Activated CD8-positive, alpha-beta memory T cell treated with anti-CD3 and anti-CD28 coated beads for 1 hour (primary cell): ENCODE measurements at regions not wholly inside any gene's neighbourhood (a gene's known extent, or its start where the extent isn't known, plus 50 kb on each side); places are given as distances from the start of the nearest gene placed in this dataset.

Source experiments
- DNase-seq, 2 donors: peaks; one replicate each; pipeline ENCODE4 v3.0.0-alpha.2; 2020; ENCODE audit warnings: low read depth in 1 of 2; ENCODE audit errors: extremely low read depth in 1 of 2

DNA sequence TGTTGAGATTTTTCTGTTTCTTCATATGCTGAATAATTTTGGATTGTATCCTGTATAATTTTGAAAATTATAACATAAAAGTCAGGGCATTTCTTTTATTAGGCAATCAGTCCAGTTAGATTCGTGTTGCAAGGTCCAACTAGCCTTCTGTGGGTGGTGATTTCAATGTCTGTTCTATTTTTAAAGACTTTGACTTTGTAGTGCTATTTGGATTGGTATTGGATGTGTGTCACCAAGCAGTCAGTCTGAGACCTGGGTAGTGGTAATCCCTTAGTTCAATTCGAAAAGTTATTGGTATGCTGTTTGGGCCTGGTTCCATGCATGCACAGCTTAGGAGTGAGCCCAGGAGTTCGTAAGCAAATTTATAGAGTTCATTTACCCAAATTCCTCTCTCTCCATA lies 82.2 kb downstream of the EPDR1 start:
- DNase-seq: no peak

DNA sequence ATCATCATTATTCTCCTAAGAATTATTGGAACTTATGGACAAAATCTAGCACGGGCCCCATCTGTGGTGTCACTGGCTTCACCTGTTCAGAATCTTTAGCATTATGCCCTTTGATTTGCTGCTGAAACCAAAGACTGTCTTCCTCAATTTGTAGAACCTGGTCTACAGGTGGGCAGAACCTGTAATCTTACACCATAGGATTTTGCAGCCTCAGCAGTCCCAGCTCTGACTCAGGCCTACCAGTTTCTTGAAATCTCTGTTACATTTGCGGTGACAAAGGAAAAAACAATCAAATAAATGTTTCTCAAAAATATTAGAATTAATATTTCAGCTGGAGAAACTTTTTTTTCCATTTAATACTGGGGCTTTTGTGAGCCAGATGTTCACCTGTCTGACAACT lies 86.1 kb downstream of the EPDR1 start:
- DNase-seq: no peak

DNA sequence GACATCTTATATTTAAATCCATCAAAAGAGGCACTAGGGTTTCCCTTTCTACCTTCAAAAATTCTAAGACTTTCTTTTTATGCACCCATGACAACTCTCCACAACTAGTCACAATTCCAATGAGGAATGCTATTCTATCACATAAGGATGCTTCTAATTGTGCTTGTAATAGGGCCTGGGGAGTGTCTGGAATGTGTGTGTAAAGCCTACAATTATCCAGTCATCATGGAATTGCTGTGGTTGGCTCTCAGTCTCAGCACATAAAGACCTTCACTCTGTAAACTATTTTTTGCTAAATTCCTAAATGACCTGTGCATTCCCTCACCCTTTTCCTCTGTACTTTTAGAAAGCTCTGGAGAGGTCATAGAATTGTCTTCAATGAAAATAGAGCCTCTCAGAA lies 86.7 kb downstream of the EPDR1 start:
- no peak for DNase-seq

DNA sequence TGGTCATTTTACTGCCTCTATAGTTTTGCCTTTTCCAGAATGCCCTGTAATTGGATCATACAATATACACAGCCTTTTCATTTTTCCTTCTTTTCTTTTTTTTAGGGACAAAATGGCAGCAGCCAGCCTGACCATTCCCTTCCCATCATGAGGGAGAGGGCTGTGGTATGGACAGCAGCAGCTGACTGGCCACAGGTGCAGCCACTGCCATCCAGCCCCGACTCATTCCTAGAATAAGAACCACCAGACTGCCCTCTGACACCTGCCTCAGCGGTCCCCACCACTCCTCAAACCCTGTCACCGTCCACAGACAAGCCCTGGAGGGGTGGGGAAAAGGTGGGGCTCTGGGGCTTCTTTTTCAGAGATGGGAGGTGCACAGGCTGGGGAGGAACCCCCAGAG lies 92.8 kb downstream of the EPDR1 start:
- DNase-seq: no peak

DNA sequence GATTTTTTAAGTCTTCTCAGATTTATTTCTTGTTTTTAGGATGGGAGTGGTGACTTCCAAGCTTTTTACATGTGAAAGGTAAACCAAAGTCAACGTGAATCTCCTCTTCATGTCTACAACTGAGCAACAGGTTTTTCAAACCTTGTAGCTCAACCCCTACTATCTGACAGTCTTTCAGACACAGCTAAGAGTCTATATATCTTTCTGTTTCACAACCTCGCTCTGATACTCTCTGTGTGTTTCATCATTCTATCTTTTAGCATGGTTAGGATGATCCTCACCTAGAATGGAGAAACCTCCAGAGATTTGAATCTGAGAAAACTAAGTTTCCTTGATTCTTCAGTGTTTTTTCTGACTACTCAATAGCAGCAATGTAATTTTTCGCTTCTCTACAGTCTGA lies 96.1 kb downstream of the EPDR1 start:
- no peak for DNase-seq

DNA sequence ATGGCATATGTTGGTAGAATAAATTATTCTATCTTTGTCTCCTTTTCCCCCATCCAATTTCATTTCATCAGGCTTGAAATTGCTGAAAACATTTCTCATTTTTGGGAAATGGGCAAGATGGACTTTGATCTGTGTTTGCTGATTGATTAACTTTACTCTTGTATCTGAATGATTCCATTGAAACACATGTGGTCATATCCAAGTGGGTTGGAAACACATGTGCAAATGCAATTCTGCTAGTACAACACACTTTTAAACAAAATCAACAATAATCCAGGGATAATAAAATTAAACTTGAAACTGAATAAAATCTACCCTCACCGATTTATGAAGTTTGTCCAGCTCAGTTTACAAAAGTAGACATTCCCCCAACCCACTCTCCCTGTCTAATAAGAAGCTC lies 96.9 kb downstream of the EPDR1 start:
- no peak for DNase-seq

DNA sequence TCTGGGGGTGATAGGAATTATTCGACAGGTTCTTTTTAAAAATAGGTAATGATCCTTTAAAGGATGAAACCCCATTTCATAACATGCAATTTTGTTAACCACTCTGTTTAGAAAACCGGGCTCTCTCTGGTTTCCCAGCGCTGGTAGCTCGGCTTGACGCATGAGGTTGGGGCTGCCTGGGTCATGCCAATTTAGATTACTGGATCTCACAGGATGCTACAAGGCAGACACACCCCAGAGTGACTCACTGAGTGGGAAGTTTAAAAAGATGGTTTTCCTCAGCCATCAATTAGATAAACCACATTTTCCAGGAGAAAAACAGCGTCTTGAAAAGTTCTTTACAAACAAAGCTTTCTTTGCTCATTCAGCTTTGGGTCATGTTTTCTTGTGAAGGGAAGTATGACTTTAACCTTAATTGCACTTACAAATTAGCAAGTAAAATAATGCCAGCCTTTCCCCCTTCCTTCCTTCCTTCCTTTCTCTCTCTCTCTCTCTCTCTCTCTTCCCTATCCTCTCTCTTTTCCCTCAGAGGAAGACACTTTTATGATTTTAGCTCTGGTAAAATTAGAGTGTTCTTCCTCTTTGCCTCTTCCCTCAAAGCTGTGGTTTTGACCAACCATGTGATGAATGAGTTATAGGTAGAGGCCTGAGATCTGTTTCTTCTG lies 99.8 kb downstream of the EPDR1 start:
- DNase-seq: no peak

DNA sequence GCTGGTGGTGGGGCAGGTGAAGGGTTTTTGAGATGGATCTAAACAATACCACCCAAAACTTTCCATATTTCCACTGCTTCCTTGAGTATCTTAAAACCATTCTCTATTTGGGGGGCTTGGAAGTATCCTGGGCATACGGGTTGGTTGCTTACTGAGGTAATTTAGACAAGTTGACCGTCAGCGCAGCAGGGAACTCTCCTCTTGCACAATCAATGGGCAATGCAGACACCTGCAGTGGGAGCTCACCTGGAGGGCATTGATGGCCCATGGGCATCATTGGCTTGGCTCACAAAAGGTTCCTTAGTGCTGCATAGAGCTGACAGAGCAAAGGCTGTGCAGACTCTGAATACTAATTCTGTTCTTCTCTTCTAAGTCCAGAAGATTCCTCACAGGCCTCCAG lies 101.5 kb downstream of the EPDR1 start:
- DNase-seq: no peak

DNA sequence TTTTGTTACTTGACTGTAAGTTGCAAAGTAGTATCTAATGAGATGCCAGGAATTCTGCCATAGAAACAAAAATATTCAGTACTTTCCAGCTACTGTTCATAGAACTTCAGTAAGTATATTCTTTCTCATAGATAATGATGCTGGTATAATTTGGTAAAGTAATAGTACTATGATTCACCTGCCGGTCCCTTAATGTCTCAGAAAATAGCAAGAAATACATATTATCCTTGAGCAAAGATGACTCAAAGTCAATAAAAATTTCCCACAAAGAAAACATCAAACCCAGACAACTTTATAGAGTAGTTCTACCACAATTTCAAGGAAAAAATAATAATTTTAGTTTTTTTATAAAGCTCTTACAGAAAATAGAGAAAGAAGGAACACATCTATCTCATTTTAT lies 105.4 kb downstream of the EPDR1 start:
- no peak for DNase-seq

DNA sequence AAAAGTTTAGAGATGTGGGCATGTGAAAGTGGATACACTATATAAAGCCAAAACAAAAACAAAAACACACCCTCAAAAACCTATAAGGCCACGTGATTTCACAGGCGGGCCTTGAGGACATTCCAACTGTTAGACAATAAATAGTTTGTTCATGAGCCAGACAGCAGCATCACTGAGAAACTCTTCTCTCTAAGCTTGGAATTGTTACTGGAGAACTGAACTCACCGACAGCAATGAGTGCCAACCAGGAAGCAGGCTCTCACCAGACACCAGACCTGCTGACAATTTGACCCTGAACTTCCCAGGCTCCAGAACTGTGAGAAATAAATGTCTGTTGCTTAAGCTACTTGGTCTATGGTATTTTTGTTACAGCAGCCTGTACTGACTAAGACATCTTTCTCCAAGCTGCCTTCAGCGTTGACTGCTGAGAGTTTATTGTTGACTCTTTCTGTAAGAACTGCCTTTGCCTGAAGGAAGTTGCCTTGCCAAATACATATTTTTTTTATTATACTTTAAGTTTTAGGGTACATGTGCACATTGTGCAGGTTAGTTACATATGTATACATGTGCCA lies 107.5 kb downstream of the EPDR1 start:
- DNase-seq: no peak

DNA sequence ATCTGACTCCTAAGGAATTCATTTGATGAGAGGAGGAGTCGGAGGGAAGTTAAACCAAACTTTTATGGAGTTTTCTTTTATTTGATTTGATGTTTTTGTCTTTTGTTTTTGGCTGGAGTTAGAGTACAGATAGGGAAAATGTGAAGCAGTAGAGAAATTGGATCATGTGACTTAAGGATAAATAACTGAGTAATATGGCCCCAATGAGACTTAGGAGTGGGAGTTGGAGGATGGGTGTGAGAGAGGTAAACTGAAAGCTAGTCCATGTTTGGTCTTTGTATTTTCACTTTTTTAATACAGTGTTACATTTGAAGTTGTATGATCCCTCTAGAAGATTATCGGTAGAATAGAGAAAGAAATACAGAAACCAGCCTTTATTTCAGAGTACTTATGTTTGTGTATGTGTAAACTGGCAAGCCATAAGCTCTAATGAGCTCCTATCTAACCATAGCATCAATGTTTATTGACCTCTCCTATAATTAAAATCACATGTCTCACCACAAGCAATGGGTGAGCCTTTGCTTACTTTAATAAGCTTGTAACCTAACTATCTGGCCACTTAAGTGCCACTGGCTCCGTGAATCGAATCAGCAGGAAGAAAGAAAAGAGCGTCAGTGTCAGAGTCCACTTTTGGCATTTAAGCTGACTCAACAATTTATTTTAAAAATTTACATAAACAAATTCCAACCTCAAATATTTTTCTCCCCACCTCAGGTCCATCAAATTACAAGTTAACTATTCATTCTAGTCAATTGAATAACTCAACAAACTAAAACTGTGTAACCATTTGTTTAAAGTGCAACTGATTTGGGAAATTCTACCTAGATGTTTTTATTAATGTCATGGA lies 113.8 kb downstream of the EPDR1 start:
- no peak for DNase-seq

DNA sequence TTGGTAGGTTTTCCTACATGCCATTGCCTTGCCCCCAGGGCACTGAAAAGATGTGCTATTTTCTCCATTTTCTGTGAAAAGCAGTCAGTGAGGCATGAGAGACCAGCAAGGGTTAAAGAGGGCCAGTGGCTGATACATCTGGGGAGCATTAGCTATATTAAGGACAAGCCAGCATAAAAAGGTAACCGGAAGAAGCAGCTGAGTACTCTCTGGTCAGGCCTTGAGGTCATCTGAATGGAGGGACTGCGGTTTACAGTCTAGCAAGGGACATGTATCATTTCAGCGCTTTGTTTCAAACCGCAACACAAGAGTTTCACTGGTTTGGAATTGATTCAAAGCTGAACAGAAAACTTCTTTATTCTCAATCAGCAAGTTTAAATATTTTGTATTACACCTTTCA lies 120.4 kb downstream of the EPDR1 start:
- DNase-seq: no peak

DNA sequence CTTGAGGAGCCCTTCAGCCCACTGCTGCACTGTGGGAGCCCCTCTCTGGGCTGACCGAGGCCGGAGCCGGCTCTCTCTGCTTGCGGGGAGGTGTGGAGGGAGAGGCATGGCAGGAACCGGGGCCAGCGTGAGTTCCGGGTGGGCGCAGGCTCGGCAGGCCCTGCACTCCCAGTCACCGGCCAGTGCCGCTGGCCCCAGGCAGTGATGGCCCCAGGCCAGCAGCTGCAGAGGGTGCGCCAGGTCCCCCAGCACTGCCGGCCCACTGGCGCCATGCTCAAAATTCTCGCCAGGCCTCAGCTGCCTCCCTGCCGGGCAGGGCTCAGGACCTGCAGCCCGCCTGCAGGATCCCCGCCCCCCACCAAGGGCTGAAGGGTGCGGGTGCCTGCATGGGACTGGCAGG lies 128.4 kb upstream of the STARD3NL start:
- DNase-seq: no peak

DNA sequence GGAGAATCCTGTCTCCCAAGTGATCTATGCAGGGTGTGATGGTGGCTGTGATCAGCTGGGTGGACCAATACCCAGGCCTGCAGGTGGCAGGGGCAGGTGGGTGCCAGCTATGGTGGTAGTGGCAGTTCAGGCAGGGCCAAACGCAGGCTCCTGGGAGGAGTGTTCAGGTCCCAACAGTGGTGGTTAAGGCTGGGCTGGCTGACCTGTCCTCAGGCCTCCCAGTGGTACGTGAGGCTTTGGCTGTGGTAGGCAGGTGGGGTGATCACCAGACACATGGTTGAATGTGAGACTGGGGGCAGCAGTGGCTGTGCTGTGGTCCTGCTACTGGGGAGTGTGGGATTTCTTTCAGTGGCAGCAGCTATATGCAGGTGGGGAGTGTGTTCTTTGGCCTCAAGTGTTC lies 126.7 kb upstream of the STARD3NL start:
- no peak for DNase-seq

DNA sequence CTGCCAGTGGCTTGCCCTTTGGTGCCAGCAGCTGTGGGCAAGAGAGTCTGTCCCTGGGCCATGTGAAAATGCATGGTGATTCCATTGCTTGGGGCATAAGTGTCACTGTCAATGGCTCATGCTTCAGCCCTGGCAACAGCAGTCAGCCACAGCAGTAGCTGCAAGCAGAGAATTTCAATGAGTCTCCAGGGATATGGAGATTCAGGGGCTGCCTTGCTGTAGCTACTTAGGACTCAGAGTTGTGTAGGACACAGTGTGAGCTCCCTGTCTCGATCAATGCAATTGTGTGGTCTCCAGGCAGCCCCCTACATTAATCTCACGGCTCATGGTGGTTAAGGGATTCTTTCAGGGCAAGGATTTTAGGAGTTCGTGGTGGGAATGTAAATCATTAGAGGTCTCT lies 126.3 kb upstream of the STARD3NL start:
- DNase-seq: no peak

DNA sequence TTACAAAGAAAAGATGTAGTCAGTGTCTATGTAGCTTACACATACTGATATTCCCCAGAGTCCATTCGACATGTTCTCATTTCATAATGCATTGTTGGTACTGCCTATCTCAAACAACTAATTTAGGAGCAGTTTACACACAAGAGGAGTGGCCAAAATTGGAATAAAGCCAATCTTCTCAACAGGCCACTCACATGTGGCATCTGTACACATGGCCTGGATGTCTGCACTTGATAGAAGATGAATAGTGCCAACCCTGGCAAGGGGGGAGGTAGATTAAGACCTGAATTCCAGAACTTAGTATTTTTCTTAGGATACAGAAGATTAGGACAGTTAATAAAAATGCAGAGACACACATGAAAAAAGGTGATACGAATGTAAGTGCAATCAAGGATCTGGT lies 125.3 kb upstream of the STARD3NL start:
- DNase-seq: no peak

DNA sequence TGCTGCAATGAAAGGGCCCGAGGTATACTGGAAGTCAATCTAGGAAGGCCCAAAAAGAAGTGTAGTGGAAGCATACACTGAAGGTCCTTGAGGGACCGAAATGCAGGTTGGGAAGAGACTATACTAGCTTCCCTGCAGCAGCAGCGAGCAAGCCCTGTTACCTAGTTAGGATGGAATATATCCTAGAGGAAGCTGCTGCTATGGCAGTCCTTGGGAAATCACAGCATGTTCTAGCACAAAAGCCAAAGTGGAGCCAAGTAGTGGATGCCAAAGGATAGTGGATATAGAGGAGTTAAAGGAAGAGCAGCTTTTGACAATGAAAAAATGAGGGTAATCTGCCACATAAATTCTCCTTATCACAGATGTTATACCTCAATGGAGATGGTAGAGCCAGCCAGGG lies 123.8 kb upstream of the STARD3NL start:
- no peak for DNase-seq

DNA sequence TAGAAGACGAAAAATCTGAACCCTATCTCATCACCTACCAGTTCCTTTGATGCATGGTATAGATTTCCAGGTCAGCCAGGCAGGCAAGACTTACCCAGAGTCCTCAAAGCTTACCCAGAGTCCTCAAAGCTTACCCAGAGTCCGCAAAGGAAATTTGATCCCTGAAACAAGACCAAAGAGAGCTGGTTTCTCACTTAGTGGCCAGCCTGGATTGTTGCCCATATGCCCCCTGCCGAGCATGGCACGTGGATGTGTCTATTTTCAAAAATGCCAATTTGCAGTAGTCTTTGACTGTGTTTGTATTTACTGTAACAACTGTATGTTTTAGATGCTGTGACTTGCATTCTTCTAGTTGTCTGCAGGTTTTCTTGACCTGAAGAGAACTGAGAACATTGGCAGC lies 120.2 kb upstream of the STARD3NL start:
- no peak for DNase-seq

DNA sequence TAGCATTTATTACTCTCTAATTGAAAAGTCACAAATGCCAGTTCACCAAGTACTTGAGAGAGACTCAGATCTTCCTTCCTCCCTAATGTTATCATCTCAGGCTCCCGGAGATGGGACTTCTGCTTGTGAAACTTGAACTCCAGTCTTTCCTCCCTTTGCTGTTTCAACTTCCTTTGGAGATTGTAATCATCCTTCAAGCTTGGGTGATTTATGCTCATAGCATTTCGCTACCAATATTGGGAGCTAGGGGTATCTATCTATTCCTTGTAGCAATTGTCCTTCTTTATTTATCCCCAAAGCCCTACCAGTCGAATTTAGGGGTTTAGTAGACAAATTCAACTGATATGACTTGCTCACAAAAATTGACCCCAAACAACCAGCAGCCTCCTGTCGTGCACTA lies 117.9 kb upstream of the STARD3NL start:
- DNase-seq: no peak

DNA sequence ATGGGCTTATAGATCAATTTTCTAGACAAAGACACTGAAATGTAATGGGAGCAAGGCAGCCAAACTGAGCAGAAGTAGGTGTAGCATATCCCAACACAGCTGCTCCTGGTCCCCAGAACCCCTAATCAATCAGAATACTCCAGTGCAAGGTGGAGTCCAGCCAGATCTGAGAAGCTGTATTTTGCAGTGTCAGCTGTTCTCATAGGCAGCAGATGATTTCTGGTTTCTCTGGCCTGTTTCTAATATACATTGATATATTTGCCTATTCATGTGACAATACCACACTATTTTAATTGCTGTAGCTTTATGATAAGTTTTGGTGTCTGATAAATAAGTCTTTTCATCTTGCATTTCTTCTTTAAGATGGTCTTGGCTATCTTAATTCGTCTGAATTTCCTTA lies 117.4 kb upstream of the STARD3NL start:
- no peak for DNase-seq

DNA sequence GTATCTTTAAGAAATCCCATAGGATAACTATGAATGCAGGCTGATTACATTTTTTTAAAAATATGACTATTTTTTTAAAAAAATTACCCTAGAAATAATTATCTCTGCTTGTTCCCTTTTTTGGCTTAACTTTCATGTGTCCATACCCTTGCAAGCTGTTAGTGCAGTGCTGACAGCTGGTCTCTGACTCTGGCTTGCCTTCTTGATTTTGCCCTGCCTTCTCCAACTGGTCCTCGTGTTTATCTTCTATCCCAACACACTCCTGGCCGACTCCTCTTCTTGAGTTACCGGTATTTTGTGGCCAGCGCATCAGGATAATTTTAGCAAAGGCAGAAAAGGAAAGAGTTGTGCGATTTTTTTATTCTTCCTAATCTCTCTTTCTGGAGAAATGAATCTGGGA lies 111.7 kb upstream of the STARD3NL start:
- no peak for DNase-seq

DNA sequence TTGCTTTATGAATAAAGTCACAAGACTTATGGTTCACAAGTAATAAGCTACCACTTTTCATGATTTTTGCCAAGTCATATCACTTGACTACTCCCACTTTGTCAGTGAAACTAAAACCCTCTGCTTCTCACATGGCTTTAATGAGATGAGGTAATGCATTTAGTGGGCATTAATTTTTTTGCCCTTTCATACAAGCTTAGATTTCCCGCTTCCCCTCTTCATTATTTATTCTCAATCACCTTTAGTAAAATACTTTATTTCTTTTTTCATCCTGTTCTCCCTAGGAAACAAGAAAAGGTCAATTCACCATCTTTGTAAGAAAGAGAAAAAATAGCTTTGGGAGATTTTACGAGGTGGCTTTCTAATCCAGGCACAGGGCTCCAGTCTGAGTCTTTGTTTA lies 109.6 kb upstream of the STARD3NL start:
- DNase-seq: no peak
